H9 (cell line): ENCODE measurements at regions not wholly inside any gene's neighbourhood (a gene's known extent, or its start where the extent isn't known, plus 50 kb on each side); places are given as distances from the start of the nearest gene placed in this dataset.

Experiments used
- DNase-seq: peaks from one replicate; pipeline ENCODE4 v3.0.0-alpha.2; 2017
- H2AFZ ChIP-seq: one replicate; pipeline ENCODE4 v1.6.1; 2013; ENCODE audit warnings: mild to moderate bottlenecking, low read length, control low read depth, moderate library complexity
- H2AK5ac ChIP-seq: 2 replicates; pipeline ENCODE4 v1.6.1; 2013; ENCODE audit warnings: low read length, control low read depth, mixed read lengths; ENCODE audit not compliant: insufficient read length
- H2BK120ac ChIP-seq: one replicate; pipeline ENCODE4 v1.6.1; 2013; ENCODE audit warnings: low read depth, mild to moderate bottlenecking, low read length, control low read depth, inconsistent platforms; ENCODE audit not compliant: poor library complexity, severe bottlenecking
- H2BK12ac ChIP-seq: 2 replicates; pipeline ENCODE4 v1.6.1; 2013; ENCODE audit warnings: low read length, control low read depth, mixed read lengths, low read depth; ENCODE audit not compliant: insufficient read length
- H2BK15ac ChIP-seq: 2 replicates; pipeline ENCODE4 v1.6.1; 2013; ENCODE audit warnings: low read depth, low read length, control low read depth
- H2BK20ac ChIP-seq: one replicate; pipeline ENCODE4 v1.6.1; 2013; ENCODE audit warnings: low read depth, mild to moderate bottlenecking, low read length, control low read depth, inconsistent platforms; ENCODE audit not compliant: poor library complexity, severe bottlenecking
- H2BK5ac ChIP-seq: 2 replicates; pipeline ENCODE4 v1.6.1; 2013; ENCODE audit warnings: low read length, control low read depth, mixed read lengths; ENCODE audit not compliant: insufficient read length
- H3K14ac ChIP-seq: 2 replicates; pipeline ENCODE4 v1.6.1; 2013; ENCODE audit warnings: low read length, control low read depth; ENCODE audit not compliant: insufficient read depth
- H3K18ac ChIP-seq: 2 replicates; pipeline ENCODE4 v1.6.1; 2013; ENCODE audit warnings: low read depth, mild to moderate bottlenecking, mixed read lengths, low read length, control low read depth; ENCODE audit not compliant: insufficient read length
- H3K23ac ChIP-seq: 2 replicates; pipeline ENCODE4 v1.6.1; 2013; ENCODE audit warnings: low read length, control low read depth, mixed read lengths, low read depth; ENCODE audit not compliant: insufficient read length
- H3K23me2 ChIP-seq: 2 replicates; pipeline ENCODE4 v1.6.1; 2013; ENCODE audit warnings: low read depth, mild to moderate bottlenecking, mixed read lengths, low read length, control low read depth; ENCODE audit not compliant: insufficient read length, poor library complexity, severe bottlenecking
- H3K27ac ChIP-seq: 2 replicates; pipeline ENCODE4 v1.5.1; 2013; ENCODE audit warnings: low read length, control low read depth, mixed read lengths, low read depth; ENCODE audit not compliant: insufficient read length
- H3K27me3 ChIP-seq: 2 replicates; pipeline ENCODE4 v1.6.1; 2013; ENCODE audit warnings: low read length, control low read depth, inconsistent platforms; ENCODE audit not compliant: insufficient read depth
- H3K4ac ChIP-seq: 2 replicates; pipeline ENCODE4 v1.6.1; 2013; ENCODE audit warnings: low read depth, mild to moderate bottlenecking, control low read depth, inconsistent platforms, low read length, moderate library complexity
- H3K4me1 ChIP-seq: 2 replicates; pipeline ENCODE4 v1.6.1; 2013; ENCODE audit warnings: low read length, control low read depth, inconsistent platforms; ENCODE audit not compliant: insufficient read depth
- H3K4me2 ChIP-seq: 2 replicates; pipeline ENCODE4 v1.6.1; 2013; ENCODE audit warnings: low read length, control low read depth, mixed read lengths; ENCODE audit not compliant: insufficient read length, insufficient read depth
- H3K56ac ChIP-seq: 2 replicates; pipeline ENCODE4 v1.6.1; 2013; ENCODE audit warnings: low read depth, mild to moderate bottlenecking, mixed read lengths, low read length, control low read depth; ENCODE audit not compliant: insufficient read length
- H3K79me1 ChIP-seq: 2 replicates; pipeline ENCODE4 v1.6.1; 2013; ENCODE audit warnings: low read depth, mild to moderate bottlenecking, moderate library complexity, low read length, control low read depth, inconsistent platforms; ENCODE audit not compliant: insufficient read depth, poor library complexity, severe bottlenecking
- H3K79me2 ChIP-seq: 2 replicates; pipeline ENCODE4 v1.6.1; 2013; ENCODE audit warnings: low read length, control low read depth, inconsistent platforms; ENCODE audit not compliant: insufficient read depth
- H3K9ac ChIP-seq: 2 replicates; pipeline ENCODE4 v1.6.1; 2013; ENCODE audit warnings: low read length, control low read depth, mixed read lengths; ENCODE audit not compliant: insufficient read length; ENCODE audit errors: extremely low read depth
- H3K9me3 ChIP-seq: one replicate; pipeline ENCODE4 v1.6.1; 2013; ENCODE audit warnings: low read depth, low read length, inconsistent platforms; ENCODE audit not compliant: control insufficient read depth
- H3T11ph ChIP-seq: one replicate; pipeline ENCODE4 v1.6.1; 2013; ENCODE audit warnings: mild to moderate bottlenecking, low read length, control low read depth, inconsistent platforms
- H4K20me1 ChIP-seq: one replicate; pipeline ENCODE4 v1.6.1; 2013; ENCODE audit not compliant: control insufficient read depth, insufficient read length, insufficient read depth
- H4K5ac ChIP-seq: 2 replicates; pipeline ENCODE4 v1.6.1; 2013; ENCODE audit warnings: low read depth, mild to moderate bottlenecking, mixed read lengths, low read length, control low read depth; ENCODE audit not compliant: insufficient read length
- H4K8ac ChIP-seq: replicated peaks from 2 replicates; pipeline ENCODE4 v1.6.1; 2013; ENCODE audit warnings: low read length, control low read depth, mixed read lengths, low read depth; ENCODE audit not compliant: insufficient read length
- H4K91ac ChIP-seq: 2 replicates; pipeline ENCODE4 v1.6.1; 2013; ENCODE audit warnings: low read depth, mild to moderate bottlenecking, moderate library complexity, mixed read lengths, low read length, control low read depth; ENCODE audit not compliant: insufficient read length
- H3K27ac Mint-ChIP-seq, 3 experiments: 2 replicates in 2 of 3; 3 replicates in 1 of 3; pipeline ENCODE4 v1.8.0; 2020 to 2021; ENCODE audit warnings: mixed read lengths in 3 of 3, mild to moderate bottlenecking in 1 of 3, moderate library complexity in 1 of 3
- H3K27me3 Mint-ChIP-seq: 2 replicates; pipeline ENCODE4 v1.8.0; 2021; ENCODE audit warnings: low read depth, mild to moderate bottlenecking, moderate library complexity, mixed read lengths
- H3K36me3 Mint-ChIP-seq, 3 experiments: 2 replicates in 2 of 3; 3 replicates in 1 of 3; pipeline ENCODE4 v1.8.0; 2020 to 2021; ENCODE audit warnings: low read depth in 3 of 3, mixed read lengths in 3 of 3; ENCODE audit not compliant: insufficient read depth in 1 of 3
- H3K4me1 Mint-ChIP-seq, 2 experiments: 2 replicates each; pipeline ENCODE4 v1.8.0; 2020; ENCODE audit warnings: mixed read lengths in 2 of 2
- H3K4me3 Mint-ChIP-seq, 2 experiments: 2 replicates in 1 of 2; 3 replicates in 1 of 2; pipeline ENCODE4 v1.8.0; 2020 to 2021; ENCODE audit warnings: mild to moderate bottlenecking in 2 of 2, mixed read lengths in 2 of 2, moderate library complexity in 1 of 2
- H3K9me3 Mint-ChIP-seq, 2 experiments: 2 replicates in 1 of 2; 3 replicates in 1 of 2; pipeline ENCODE4 v1.8.0; 2020; ENCODE audit warnings: mild to moderate bottlenecking in 2 of 2, mixed read lengths in 2 of 2, moderate library complexity in 1 of 2
- CTCF ChIP-seq: fragments of 200-600 bp; sonication (generic); conservative IDR thresholded peaks from 3 replicates; pipeline ENCODE4 v1.8.0; 2021; ENCODE audit warnings: antibody characterized with exemption, mild to moderate bottlenecking
- WGBS: extraction: QIAGEN DNeasy Blood & Tissue Kit; methylation state at CpG from one replicate; pipeline ENCODE4 v1.1.7; 2013; ENCODE audit warnings: missing lambda C conversion rate, low lambda C conversion rate, mixed read lengths; ENCODE audit not compliant: insufficient read length; ENCODE audit errors: extremely low coverage; 5-methylcytosine and 5-hydroxymethylcytosine counted together

- DNase-seq = no peak
- WGBS = no CpG with 5 or more reads among the region's 10 CpGs
- Histone ChIP-seq H4K5ac (no peak overlapping the region), H3K79me1 (no peaks in the 10 kb centered on the region), H3K27me3 (no peaks in the 10 kb centered on the region), H3K79me2 (no peaks in the 10 kb centered on the region), H3K27ac (no peak overlapping the region), H2BK15ac (no peak overlapping the region), H2BK5ac (no peak overlapping the region), H2AK5ac (no peak overlapping the region), H3K4me1 (0 out of 2 replicates have a peak, but pooled peaks cover 3% of the 10 kb centered on the region), H3K9ac (no peak overlapping the region), H3K56ac (no peak overlapping the region), H2BK12ac (no peak overlapping the region), H2BK120ac (no peak overlapping the region), H4K91ac (no peak overlapping the region), H3K23ac (no peak overlapping the region), H3K4ac (no peak overlapping the region), H3K14ac (no peak overlapping the region), H2BK20ac (no peak overlapping the region), H3K9me3 (no peaks in the 10 kb centered on the region), H3T11ph (no peak overlapping the region), H4K20me1 (no peaks in the 10 kb centered on the region), H2AFZ (no peak overlapping the region), H3K23me2 (peaks cover 2% of the 10 kb centered on the region), H4K8ac (no peak overlapping the region), H3K4me2 (no peak overlapping the region), H3K18ac (no peak overlapping the region)
- no peak for TF ChIP-seq CTCF
- Mint-ChIP-seq H3K27me3 (peaks cover 2% of the 10 kb centered on the region), H3K4me1 (peaks cover 13 to 14% of the 10 kb centered on the region in 2 experiments), H3K4me3 (no peak overlapping the region), H3K27ac (no peak overlapping the region; a peak in 1 of 7 replicates), H3K9me3 (no peaks in the 10 kb centered on the region), H3K36me3 (no peaks in the 10 kb centered on the region)
Observed at GRCh38 chr7:142455392-142455791, 197.5 kb upstream of the PRSS58 start.
